MCF 10A (cell line): ENCODE measurements at regions not wholly inside any gene's neighbourhood (a gene's known extent, or its start where the extent isn't known, plus 50 kb on each side); places are given as distances from the start of the nearest gene placed in this dataset.

ENCODE experiments used
- BruUV-seq: library from RNA; stranded (reverse); fragments of 400-500 nt; replicated peaks from 2 replicates; lab custom pipeline; 2021; lab: Mats Ljungman, UMichigan
- CTCF ChIA-PET: fragments of 300-600 bp; sonication (Branson Sonifier 250); formaldehyde crosslinking; extraction: SDS; loops from one replicate; lab custom pipeline; 2021; ENCODE audit warnings: antibody characterized with exemption, inconsistent platforms; lab: Yijun Ruan, JAX
- POLR2A ChIA-PET: fragments of 300-600, 350-650 bp; sonication (Branson Sonifier 250); formaldehyde crosslinking; extraction: SDS; loops from one replicate; lab custom pipeline; 2020; ENCODE audit warnings: antibody characterized with exemption, inconsistent platforms; lab: Yijun Ruan, JAX
- DNase-seq: peaks from one replicate; pipeline ENCODE4 v3.0.0-alpha.2; 2018; ENCODE audit not compliant: unreplicated experiment
- H3K27ac Mint-ChIP-seq: one replicate; pipeline ENCODE4 v1.8.0; 2022; ENCODE audit warnings: mild to moderate bottlenecking, low read depth, mixed read lengths; ENCODE audit not compliant: unreplicated experiment
- H3K27me3 Mint-ChIP-seq: one replicate; pipeline ENCODE4 v1.8.0; 2022; ENCODE audit warnings: mixed read lengths; ENCODE audit not compliant: insufficient read depth, unreplicated experiment
- H3K36me3 Mint-ChIP-seq: one replicate; pipeline ENCODE4 v1.8.0; 2022; ENCODE audit warnings: mild to moderate bottlenecking, moderate library complexity, mixed read lengths; ENCODE audit not compliant: insufficient read depth, unreplicated experiment
- H3K4me1 Mint-ChIP-seq: one replicate; pipeline ENCODE4 v1.8.0; 2022; ENCODE audit warnings: mixed read lengths; ENCODE audit not compliant: insufficient read depth, unreplicated experiment
- H3K4me3 Mint-ChIP-seq: one replicate; pipeline ENCODE4 v1.8.0; 2022; ENCODE audit warnings: mild to moderate bottlenecking, moderate library complexity, mixed read lengths; ENCODE audit not compliant: unreplicated experiment
- H3K9me3 Mint-ChIP-seq: one replicate; pipeline ENCODE4 v1.8.0; 2022; ENCODE audit warnings: mixed read lengths; ENCODE audit not compliant: unreplicated experiment
- intact Hi-C: fragments of 100-400 bp; cut with micrococcal nuclease; formaldehyde crosslinking; loops from 2 replicates; pipeline ENCODE4 v1.14.1; 2022
- TF ChIP-seq, protein P1 (sequence below): fragments of 200-600 bp; IDR thresholded peaks from one replicate; pipeline ENCODE4 v1.8.0; 2022; ENCODE audit warnings: antibody characterized with exemption, mild to moderate bottlenecking; ENCODE audit not compliant: unreplicated experiment

DNA sequence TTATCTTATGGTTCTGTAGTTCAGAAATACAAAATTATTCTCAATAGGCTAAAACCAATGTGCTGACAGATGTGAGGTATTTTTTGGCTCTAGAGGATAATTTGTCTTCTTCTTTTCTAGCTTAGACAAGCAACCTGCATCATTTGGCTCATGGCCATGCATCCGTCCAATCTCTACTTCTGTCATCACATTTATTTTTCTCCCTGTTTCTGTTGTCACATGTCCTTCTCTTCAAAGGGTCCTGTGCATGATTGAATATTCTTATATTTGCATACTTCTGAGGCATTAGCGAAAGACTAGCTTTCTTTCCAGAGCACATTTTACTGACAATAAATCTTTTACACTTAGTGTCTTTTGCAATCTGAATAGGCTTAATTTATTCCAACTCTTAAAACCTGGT is 564.7 kb downstream of the CDH10 start:
- no peaks in the 10 kb centered on the region for H3K4me1 Mint-ChIP-seq
- no peaks in the 10 kb centered on the region for H3K27me3 Mint-ChIP-seq
- no peaks in the 10 kb centered on the region for H3K9me3 Mint-ChIP-seq
- ChIA-PET POLR2A (interaction anchor here (0.6 kb wide), 1 partner anchor 268 kb away, joined by 3 read pairs; no protein-coding TSS in a partner anchor), CTCF (no interaction called here)
- no peaks in the 10 kb centered on the region for H3K36me3 Mint-ChIP-seq
- H3K4me3 Mint-ChIP-seq: no peak overlapping the region
- TF ChIP-seq, protein P1, sequence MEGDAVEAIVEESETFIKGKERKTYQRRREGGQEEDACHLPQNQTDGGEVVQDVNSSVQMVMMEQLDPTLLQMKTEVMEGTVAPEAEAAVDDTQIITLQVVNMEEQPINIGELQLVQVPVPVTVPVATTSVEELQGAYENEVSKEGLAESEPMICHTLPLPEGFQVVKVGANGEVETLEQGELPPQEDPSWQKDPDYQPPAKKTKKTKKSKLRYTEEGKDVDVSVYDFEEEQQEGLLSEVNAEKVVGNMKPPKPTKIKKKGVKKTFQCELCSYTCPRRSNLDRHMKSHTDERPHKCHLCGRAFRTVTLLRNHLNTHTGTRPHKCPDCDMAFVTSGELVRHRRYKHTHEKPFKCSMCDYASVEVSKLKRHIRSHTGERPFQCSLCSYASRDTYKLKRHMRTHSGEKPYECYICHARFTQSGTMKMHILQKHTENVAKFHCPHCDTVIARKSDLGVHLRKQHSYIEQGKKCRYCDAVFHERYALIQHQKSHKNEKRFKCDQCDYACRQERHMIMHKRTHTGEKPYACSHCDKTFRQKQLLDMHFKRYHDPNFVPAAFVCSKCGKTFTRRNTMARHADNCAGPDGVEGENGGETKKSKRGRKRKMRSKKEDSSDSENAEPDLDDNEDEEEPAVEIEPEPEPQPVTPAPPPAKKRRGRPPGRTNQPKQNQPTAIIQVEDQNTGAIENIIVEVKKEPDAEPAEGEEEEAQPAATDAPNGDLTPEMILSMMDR: no peak
- intact Hi-C loops: no loop called here
- peak; percentile 2 for DNase-seq
- no peak overlapping the region for H3K27ac Mint-ChIP-seq
- BruUV-seq: no TSS peak

DNA sequence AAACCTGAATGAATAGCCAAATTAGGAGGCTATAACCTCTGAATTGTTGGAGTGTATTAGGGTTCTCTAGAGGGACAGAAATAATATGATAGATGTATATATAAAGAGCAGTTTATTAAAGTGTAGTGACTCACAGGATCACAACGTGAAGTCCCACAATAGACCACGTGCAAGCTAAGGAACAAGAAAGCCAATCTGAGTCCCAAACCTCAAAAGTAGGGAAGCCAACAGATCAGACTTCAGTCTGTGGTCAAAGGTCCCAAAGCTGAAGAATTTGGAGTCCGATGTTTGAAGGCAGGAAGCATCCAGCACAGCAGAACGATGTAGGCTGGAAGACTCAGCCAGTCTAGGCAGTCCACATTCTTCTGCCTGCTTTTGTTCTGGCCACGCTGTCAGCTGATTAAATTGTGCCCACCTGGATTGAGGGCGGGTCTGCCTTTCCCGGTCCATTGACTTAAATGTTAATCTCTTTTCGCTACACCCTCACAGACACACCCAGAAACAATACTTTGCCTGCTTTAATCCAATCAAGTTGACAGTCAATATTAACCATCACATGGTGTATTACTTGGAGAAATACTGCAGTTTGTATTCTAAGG is 550.6 kb downstream of the CDH10 start:
- no peak overlapping the region for H3K27ac Mint-ChIP-seq
- no peaks in the 10 kb centered on the region for H3K36me3 Mint-ChIP-seq
- H3K4me3 Mint-ChIP-seq: no peak overlapping the region
- no peaks in the 10 kb centered on the region for H3K4me1 Mint-ChIP-seq
- ChIA-PET POLR2A (no interaction called here), CTCF (interaction anchor here (0.6 kb wide), 2 partner anchors 10 to 83 kb away, joined by 3 to 4 read pairs; no protein-coding TSS in a partner anchor)
- no peak for DNase-seq
- TF ChIP-seq, protein P1: no peak
- intact Hi-C loops: no loop called here
- BruUV-seq: no TSS peak
- peaks cover 8% of the 10 kb centered on the region for H3K9me3 Mint-ChIP-seq
- no peaks in the 10 kb centered on the region for H3K27me3 Mint-ChIP-seq

DNA sequence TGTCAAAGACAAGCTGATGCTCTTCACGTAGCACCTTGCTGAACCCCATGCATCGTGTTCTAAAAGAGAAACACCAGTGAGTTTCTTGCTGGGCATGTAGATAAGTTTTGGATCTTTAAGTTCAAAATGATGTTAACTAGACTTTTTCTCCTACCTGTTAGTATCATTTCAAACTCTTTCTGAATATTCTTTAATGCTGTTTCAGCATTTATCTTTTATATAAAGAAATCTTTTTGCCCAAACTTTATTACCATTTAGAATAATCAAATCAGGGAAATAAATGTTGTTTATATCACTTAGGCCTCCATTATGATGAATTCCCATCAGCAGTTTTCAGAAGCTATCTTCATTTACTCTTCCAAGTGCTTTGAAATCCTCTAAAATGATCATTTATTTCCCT is 542.8 kb downstream of the CDH10 start:
- BruUV-seq: no TSS peak
- no peak overlapping the region for H3K27ac Mint-ChIP-seq
- H3K4me3 Mint-ChIP-seq: no peak overlapping the region
- POLR2A ChIA-PET: no interaction called here
- intact Hi-C loops: no loop called here
- CTCF ChIA-PET: interaction anchor here (0.7 to 0.8 kb wide), 2 partner anchors 29 to 281 kb away, joined by 3 to 5 read pairs; no protein-coding TSS in a partner anchor
- TF ChIP-seq, protein P1: no peak
- DNase-seq: no peak
- no peaks in the 10 kb centered on the region for H3K36me3 Mint-ChIP-seq
- H3K9me3 Mint-ChIP-seq: peaks cover 7% of the 10 kb centered on the region
- H3K4me1 Mint-ChIP-seq: no peaks in the 10 kb centered on the region
- no peaks in the 10 kb centered on the region for H3K27me3 Mint-ChIP-seq

DNA sequence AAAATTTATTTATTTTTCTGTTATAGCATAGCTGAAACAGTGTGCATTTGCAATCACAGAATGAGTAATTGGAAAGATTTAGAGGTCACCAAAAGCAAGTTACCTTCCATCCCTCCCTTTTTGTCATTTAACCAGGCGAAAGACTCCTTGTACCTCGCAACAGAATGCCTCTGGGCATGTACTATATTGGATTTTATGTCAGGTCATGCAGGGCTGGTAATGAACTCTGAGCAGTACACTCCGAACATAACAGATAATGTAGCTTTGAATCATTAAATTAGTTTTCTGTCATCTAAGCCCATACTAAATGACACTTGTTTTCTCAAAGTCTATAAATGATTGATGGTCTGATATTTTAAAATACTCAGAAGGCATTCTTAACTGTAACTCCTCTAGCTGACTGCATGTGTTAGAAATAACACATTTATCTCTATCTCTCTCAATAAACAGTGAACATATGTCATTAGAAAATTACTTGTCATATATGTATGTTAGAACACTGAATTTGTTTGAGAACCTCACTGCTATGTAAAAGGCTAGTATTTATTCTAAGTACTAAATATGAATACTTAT is 541.2 kb downstream of the CDH10 start:
- no peak overlapping the region for H3K4me3 Mint-ChIP-seq
- DNase-seq: no peak
- ChIA-PET POLR2A (no interaction called here), CTCF (interaction anchor here (1.4 kb wide), 1 partner anchor 98 kb away, joined by 4 read pairs; no protein-coding TSS in a partner anchor)
- H3K4me1 Mint-ChIP-seq: no peaks in the 10 kb centered on the region
- intact Hi-C loops: no loop called here
- TF ChIP-seq, protein P1: no peak
- no peaks in the 10 kb centered on the region for H3K9me3 Mint-ChIP-seq
- H3K27ac Mint-ChIP-seq: no peak overlapping the region
- no TSS peak for BruUV-seq
- no peaks in the 10 kb centered on the region for H3K27me3 Mint-ChIP-seq
- H3K36me3 Mint-ChIP-seq: no peaks in the 10 kb centered on the region
